ENCODE measurements at regions not wholly inside any gene's neighbourhood (a gene's known extent, or its start where the extent isn't known, plus 50 kb on each side); places are given as distances from the start of the nearest gene placed in this dataset.

- H3K4me3 ChIP-seq (ENCODE audit: low read depth, poor library complexity, severe bottlenecking): no peak overlapping the region
- TF ChIP-seq POLR2A (IDR thresholded peaks at IDR 0.05) (no peak), CTCF (IDR thresholded peaks at IDR 0.05) (no peak)
- WGBS, 2 donors: 45% methylated on average over 2 of the region's 2 CpGs
- intact Hi-C loops (cut with DNase I; ENCODE audit: low total_unique reads): loop anchor here (5.0 kb wide), 1 partner anchor 1393 kb away; no protein-coding TSS in a partner anchor
- DNase-seq (ENCODE audit: low spot score in 2 of 2): no peak
Measured at GRCh38 chr12:77720258-77720657, 110.4 kb upstream of the NAV3 start.

DNA sequence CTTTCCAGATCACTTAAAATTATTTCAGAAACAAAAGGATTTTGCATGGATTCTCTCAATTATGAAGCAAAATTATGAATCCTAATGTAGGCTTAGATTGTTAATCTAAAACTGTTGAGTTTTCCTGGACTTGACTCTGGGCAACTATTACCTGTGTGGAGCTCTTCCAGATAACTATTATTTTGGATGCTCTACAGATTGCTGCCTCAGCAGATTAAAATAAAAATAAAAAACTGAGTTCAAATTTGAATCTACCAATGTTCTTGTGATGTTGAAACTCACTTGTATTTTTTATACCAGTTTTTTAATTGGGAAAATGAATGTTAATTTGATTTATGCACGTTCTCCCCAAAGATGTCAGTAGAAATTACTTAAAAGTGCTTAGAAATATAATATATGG is 120.5 kb upstream of the NAV3 start:
- no peak for DNase-seq (ENCODE audit: low spot score in 2 of 2)
- intact Hi-C loops (cut with DNase I; ENCODE audit: low total_unique reads): no loop called here
- no peak for TF ChIP-seq CTCF (IDR thresholded peaks at IDR 0.05)
- no peak for TF ChIP-seq POLR2A (IDR thresholded peaks at IDR 0.05)
- WGBS, 2 donors: 45 to 49% methylated on average over 1 of the region's 1 CpG
- no peak overlapping the region for H3K4me3 ChIP-seq (ENCODE audit: low read depth, poor library complexity, severe bottlenecking)

DNA sequence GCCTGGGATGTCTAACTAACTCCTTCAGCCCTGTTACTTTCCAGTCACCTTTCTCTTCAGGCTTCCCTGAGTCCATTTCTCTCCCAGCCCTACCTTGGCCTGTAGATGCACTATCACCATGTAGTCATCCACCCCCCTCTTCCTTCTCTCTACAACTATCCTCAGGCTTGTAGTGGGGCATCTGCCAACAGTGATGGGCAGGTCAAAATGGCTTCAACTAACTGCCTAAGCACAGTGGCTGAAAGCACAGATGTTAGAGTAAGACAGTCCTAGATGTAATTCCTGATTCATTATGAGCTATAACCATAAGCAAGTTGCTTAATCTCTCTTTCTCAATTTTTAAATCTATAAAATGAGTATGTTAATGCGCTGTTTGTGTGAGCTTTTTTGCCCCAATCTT is 133.6 kb upstream of the NAV3 start:
- intact Hi-C loops (cut with DNase I; ENCODE audit: low total_unique reads): no loop called here
- no peak overlapping the region for H3K4me3 ChIP-seq (ENCODE audit: low read depth, poor library complexity, severe bottlenecking)
- TF ChIP-seq POLR2A (IDR thresholded peaks at IDR 0.05) (no peak), CTCF (IDR thresholded peaks at IDR 0.05) (no peak)
- no peak for DNase-seq (ENCODE audit: low spot score in 2 of 2)
- 95 to 97% methylated on average over 1 of the region's 1 CpG for WGBS, 2 donors

DNA sequence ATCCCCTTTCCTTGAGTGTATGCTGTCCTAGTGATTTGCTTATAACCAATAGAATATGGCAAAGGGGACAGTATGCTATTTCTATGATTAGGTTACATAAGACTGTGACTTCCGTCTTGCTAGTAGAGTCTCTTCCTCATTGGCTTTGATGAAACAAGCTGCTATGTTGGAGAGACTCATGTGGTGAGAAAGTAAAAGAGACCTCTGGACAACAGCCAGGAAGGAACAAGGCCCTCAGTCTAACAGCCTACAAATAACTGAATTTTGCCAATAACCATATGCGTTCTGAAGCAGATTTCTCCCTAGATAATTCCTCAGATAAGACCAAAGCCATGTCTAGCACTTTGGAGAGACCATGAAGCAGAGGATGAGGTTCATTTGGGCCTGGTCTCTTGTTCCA is 134.5 kb upstream of the NAV3 start:
- no peak for DNase-seq (ENCODE audit: low spot score in 2 of 2)
- TF ChIP-seq POLR2A (IDR thresholded peaks at IDR 0.05) (no peak), CTCF (IDR thresholded peaks at IDR 0.05) (no peak)
- intact Hi-C loops (cut with DNase I; ENCODE audit: low total_unique reads): no loop called here
- no peak overlapping the region for H3K4me3 ChIP-seq (ENCODE audit: low read depth, poor library complexity, severe bottlenecking)
- WGBS, 2 donors: 55 to 69% methylated on average over 2 of the region's 2 CpGs

DNA sequence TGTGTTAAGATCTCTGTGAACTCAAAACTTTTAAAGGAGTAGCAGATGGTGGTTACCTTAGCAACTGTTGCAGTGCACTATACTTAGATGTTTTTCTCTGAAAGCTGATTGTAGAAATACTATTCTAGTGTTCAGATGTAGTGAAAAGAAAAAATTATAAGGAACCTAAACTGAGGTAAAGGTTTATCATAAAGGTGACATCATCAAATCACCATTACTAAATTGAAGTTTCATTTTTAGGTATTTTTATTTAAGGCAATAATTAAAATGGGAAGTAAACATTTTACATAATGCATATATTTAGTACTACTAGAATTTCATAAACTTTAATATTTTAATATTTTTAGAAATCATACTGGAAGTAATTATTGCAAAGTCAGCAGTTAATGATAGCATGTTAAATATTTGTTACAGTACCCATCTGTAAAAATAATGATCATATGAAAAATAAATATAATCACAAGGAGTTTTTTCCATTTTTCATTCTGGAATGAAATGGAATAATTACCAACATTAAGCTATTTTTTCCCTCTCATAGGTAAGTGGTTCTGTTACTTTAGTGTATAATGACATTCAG is 141.1 kb upstream of the NAV3 start:
- no peak for TF ChIP-seq POLR2A (IDR thresholded peaks at IDR 0.05)
- intact Hi-C loops (cut with DNase I; ENCODE audit: low total_unique reads): loop anchor here (10.0 kb wide), 2 partner anchors 535 to 635 kb away; no protein-coding TSS in a partner anchor
- H3K4me3 ChIP-seq (ENCODE audit: low read depth, poor library complexity, severe bottlenecking): no peak overlapping the region
- no peak for DNase-seq (ENCODE audit: low spot score in 2 of 2)

DNA sequence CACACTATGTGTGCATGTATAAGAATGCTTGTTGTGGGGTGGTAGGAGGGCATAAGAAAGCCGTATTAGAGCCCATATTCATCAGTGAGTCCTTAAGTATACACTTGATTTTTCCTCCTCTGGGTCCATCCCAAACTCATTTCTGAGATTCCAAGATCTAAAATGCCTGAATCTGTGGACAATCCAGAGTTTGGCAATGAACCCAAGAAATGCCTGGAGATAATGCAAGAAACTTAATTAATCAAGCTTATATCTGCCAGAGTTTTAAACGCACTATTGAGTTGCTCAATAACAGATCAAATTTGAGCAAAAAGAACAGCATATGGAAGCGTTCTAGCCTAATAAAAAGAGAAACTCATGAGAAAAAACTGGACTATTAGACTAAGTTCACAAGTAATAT is 143.4 kb upstream of the NAV3 start:
- WGBS, 2 donors: 42 to 55% methylated on average over 3 of the region's 3 CpGs
- no peak overlapping the region for H3K4me3 ChIP-seq (ENCODE audit: low read depth, poor library complexity, severe bottlenecking)
- no peak for DNase-seq (ENCODE audit: low spot score in 2 of 2)
- TF ChIP-seq POLR2A (IDR thresholded peaks at IDR 0.05) (no peak), CTCF (IDR thresholded peaks at IDR 0.05) (no peak)
- intact Hi-C loops (cut with DNase I; ENCODE audit: low total_unique reads): loop anchor here (10.0 kb wide), 2 partner anchors 533 to 633 kb away; no protein-coding TSS in a partner anchor
